ENCODE measurements at regions not wholly inside any gene's neighbourhood (a gene's known extent, or its start where the extent isn't known, plus 50 kb on each side); places are given as distances from the start of the nearest gene placed in this dataset.

GRCh38 chr17:83144421-83145357 is 65.3 kb downstream of the METRNL start:
- DNase-seq, result no peak

GRCh38 chr17:83145358-83145738 is 65.9 kb downstream of the METRNL start:
- no peak for DNase-seq

- DNase-seq, result no peak
Observed at GRCh38 chr17:83145831-83146230, 66.4 kb downstream of the METRNL start.

- DNase-seq, result no peak
Observed at GRCh38 chr17:83146347-83146746, 66.9 kb downstream of the METRNL start.

GRCh38 chr17:83147280-83147679 is 67.9 kb downstream of the METRNL start:
- DNase-seq, result no peak

- DNase-seq, result no peak
Observed at GRCh38 chr17:83148317-83149028, 69.1 kb downstream of the METRNL start.

GRCh38 chr17:83149029-83149725 is 69.8 kb downstream of the METRNL start:
- DNase-seq, result no peak

GRCh38 chr17:83149761-83150251 is 70.4 kb downstream of the METRNL start:
- no peak for DNase-seq

GRCh38 chr17:83150369-83151055 is 71.1 kb downstream of the METRNL start:
- DNase-seq, result no peak

- DNase-seq, result no peak
Observed at GRCh38 chr17:83151056-83151441, 71.6 kb downstream of the METRNL start.

GRCh38 chr17:83151442-83152226 is 72.2 kb downstream of the METRNL start:
- no peak for DNase-seq

GRCh38 chr17:83152227-83152744 is 72.9 kb downstream of the METRNL start:
- no peak for DNase-seq

GRCh38 chr17:83152745-83153611 is 73.6 kb downstream of the METRNL start:
- DNase-seq, result no peak

GRCh38 chr17:83153681-83154310 is 74.4 kb downstream of the METRNL start:
- DNase-seq, result no peak

GRCh38 chr17:83154311-83155127 is 75.1 kb downstream of the METRNL start:
- DNase-seq, result no peak

GRCh38 chr17:83155128-83156121 is 76.0 kb downstream of the METRNL start:
- DNase-seq, result peak; percentile 51

- DNase-seq, result no peak
Observed at GRCh38 chr17:83156408-83156807, 77.0 kb downstream of the METRNL start.

Data from activated CD4-positive, alpha-beta T cell treated with anti-CD3 and anti-CD28 coated beads for 48 hours (primary cell).